PC-3 (cell line): ENCODE measurements at regions not wholly inside any gene's neighbourhood (a gene's known extent, or its start where the extent isn't known, plus 50 kb on each side); places are given as distances from the start of the nearest gene placed in this dataset.

Experiments used
- ATAC-seq: fragments of 200-7000 bp; cut with Tn5 transposase; 2 replicates; pipeline ENCODE4 v1.9.1; 2020; ENCODE audit warnings: mild to moderate bottlenecking, moderate library complexity
- BruUV-seq: library from RNA; stranded (reverse); fragments of 400-500 nt; replicated peaks from 2 replicates; lab custom pipeline; 2021; lab: Mats Ljungman, UMichigan
- CTCF ChIA-PET: fragments of 300-600 bp; sonication (Branson Sonifier 250); formaldehyde crosslinking; loops from one replicate; lab custom pipeline; 2022; ENCODE audit warnings: antibody characterized with exemption; lab: Charles Lee
- POLR2A ChIA-PET: fragments of 300-600 bp; sonication (Branson Sonifier 250); formaldehyde crosslinking; loops from one replicate; lab custom pipeline; 2022; ENCODE audit warnings: antibody characterized with exemption; ENCODE audit not compliant: unreplicated experiment; lab: Charles Lee
- DNase-seq: peaks from one replicate; pipeline ENCODE4 v3.0.0-alpha.2; 2015
- H2AFZ ChIP-seq: fragments of 300-600 bp; sonication (generic); 2 replicates; pipeline ENCODE4 v1.6.0; 2016; ENCODE audit warnings: antibody characterized with exemption, low read length
- H3F3A ChIP-seq: fragments of 300-600 bp; sonication (generic); one replicate; pipeline ENCODE4 v1.6.0; 2017; ENCODE audit warnings: antibody characterized with exemption, low read length, control low read depth, mild to moderate bottlenecking; ENCODE audit not compliant: unreplicated experiment
- H3K27ac ChIP-seq: fragments of 300-600 bp; sonication (generic); 2 replicates; pipeline ENCODE4 v1.5.1; 2016; ENCODE audit warnings: mild to moderate bottlenecking, low read length
- H3K27me3 ChIP-seq: fragments of 300-600 bp; sonication (generic); 2 replicates; pipeline ENCODE4 v1.6.1; 2016; ENCODE audit warnings: low read length, mixed read lengths
- H3K36me3 ChIP-seq: fragments of 300-600 bp; sonication (generic); 2 replicates; pipeline ENCODE4 v1.6.1; 2016; ENCODE audit warnings: low read depth, mixed run types, low read length, mixed read lengths
- H3K4me1 ChIP-seq: fragments of 300-600 bp; sonication (generic); 2 replicates; pipeline ENCODE4 v1.5.1; 2016; ENCODE audit warnings: low read length; ENCODE audit not compliant: insufficient read depth
- H3K4me2 ChIP-seq: fragments of 300-600 bp; sonication (generic); 2 replicates; pipeline ENCODE4 v1.6.0; 2016; ENCODE audit warnings: low read length
- H3K4me3 ChIP-seq: fragments of 300-600 bp; sonication (generic); 2 replicates; pipeline ENCODE4 v1.5.1; 2016; ENCODE audit warnings: mild to moderate bottlenecking, low read length, mixed read lengths
- H3K79me2 ChIP-seq: fragments of 300-600 bp; sonication (generic); 2 replicates; pipeline ENCODE4 v1.6.1; 2017; ENCODE audit warnings: low read length, mixed read lengths
- H3K9ac ChIP-seq: fragments of 300-600 bp; sonication (generic); 2 replicates; pipeline ENCODE4 v1.6.0; 2016; ENCODE audit warnings: mild to moderate bottlenecking, low read length
- H3K9me2 ChIP-seq: fragments of 300-600 bp; sonication (generic); replicated peaks from 2 replicates; pipeline ENCODE4 v1.6.1; 2016; ENCODE audit warnings: mixed run types, low read length, mixed read lengths
- H3K9me3 ChIP-seq: fragments of 300-600 bp; sonication (generic); 2 replicates; pipeline ENCODE4 v1.6.1; 2016; ENCODE audit warnings: low read length, mixed read lengths
- H4K20me1 ChIP-seq: fragments of 300-600 bp; sonication (generic); 2 replicates; pipeline ENCODE4 v1.6.1; 2016; ENCODE audit warnings: low read length, mixed read lengths
- EZH2 ChIP-seq: fragments of 300-600 bp; sonication (generic); IDR thresholded peaks from one replicate; pipeline ENCODE4 v1.6.1; 2017; ENCODE audit warnings: antibody characterized with exemption, mild to moderate bottlenecking, low read length; ENCODE audit not compliant: unreplicated experiment
- EZH2phosphoT487 ChIP-seq: fragments of 300-600 bp; sonication (generic); IDR thresholded peaks from 2 replicates; pipeline ENCODE4 v1.6.1; 2018; ENCODE audit warnings: mild to moderate bottlenecking, antibody characterized with exemption, low read length, borderline replicate concordance
- intact Hi-C: fragments of 100-400 bp; cut with micrococcal nuclease; formaldehyde crosslinking; loops from 2 replicates; pipeline ENCODE4 v1.9.0; 2023
- TF ChIP-seq, protein P1 (sequence below): fragments of 300-600 bp; sonication (generic); conservative IDR thresholded peaks from 2 replicates; pipeline ENCODE4 v1.5.1; 2017; ENCODE audit warnings: antibody characterized with exemption, low read depth, mild to moderate bottlenecking, low read length

DNA sequence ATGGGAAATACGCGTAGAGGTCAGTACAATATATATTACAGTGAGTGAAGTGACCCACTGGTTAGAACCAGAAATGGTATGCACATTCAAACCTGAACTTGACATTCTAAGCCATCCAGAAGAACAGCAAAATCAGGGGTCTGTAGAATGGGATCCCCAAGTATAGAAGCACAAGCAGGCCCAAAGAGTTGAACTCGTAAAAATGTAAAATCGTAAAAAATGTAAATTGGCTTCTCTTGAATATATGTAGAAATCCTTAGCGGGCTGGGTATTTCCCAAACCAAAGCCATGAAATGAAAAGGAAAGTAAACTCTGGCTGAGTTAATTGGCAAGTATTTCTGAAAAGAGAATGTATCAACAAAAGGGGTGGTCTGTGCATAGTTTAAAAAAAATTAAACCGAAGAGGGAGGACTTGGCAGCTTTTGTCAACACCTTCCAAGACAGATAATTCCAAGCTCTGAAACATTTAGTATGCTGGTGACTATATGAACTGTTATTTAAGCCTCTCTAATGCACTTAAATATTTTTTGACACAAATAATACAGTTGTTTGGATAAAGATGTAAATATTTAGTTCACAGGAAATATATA, 1505.6 kb upstream of the FLRT2 start:
- Histone ChIP-seq H3K9me2 (no peaks in the 10 kb centered on the region), H3K4me3 (no peak overlapping the region), H3K36me3 (no peaks in the 10 kb centered on the region), H3K9ac (no peak overlapping the region), H3K27ac (no peak overlapping the region), H3K27me3 (no peaks in the 10 kb centered on the region), H3K79me2 (no peaks in the 10 kb centered on the region), H3K4me1 (no peaks in the 10 kb centered on the region), H3K4me2 (no peak overlapping the region), H3K9me3 (peaks cover 9% of the 10 kb centered on the region; the same call in 1 of the 2 replicates), H3F3A (no peaks in the 10 kb centered on the region), H2AFZ (no peak overlapping the region), H4K20me1 (no peaks in the 10 kb centered on the region)
- BruUV-seq, result no TSS peak
- intact Hi-C loops, result no loop called here
- ATAC-seq, result no peak
- TF ChIP-seq, protein P1, sequence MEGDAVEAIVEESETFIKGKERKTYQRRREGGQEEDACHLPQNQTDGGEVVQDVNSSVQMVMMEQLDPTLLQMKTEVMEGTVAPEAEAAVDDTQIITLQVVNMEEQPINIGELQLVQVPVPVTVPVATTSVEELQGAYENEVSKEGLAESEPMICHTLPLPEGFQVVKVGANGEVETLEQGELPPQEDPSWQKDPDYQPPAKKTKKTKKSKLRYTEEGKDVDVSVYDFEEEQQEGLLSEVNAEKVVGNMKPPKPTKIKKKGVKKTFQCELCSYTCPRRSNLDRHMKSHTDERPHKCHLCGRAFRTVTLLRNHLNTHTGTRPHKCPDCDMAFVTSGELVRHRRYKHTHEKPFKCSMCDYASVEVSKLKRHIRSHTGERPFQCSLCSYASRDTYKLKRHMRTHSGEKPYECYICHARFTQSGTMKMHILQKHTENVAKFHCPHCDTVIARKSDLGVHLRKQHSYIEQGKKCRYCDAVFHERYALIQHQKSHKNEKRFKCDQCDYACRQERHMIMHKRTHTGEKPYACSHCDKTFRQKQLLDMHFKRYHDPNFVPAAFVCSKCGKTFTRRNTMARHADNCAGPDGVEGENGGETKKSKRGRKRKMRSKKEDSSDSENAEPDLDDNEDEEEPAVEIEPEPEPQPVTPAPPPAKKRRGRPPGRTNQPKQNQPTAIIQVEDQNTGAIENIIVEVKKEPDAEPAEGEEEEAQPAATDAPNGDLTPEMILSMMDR, result no peak
- TF ChIP-seq EZH2phosphoT487 (no peak), EZH2 (no peak)
- DNase-seq, result no peak
- POLR2A ChIA-PET, result no interaction called here
- CTCF ChIA-PET, result no interaction called here

DNA sequence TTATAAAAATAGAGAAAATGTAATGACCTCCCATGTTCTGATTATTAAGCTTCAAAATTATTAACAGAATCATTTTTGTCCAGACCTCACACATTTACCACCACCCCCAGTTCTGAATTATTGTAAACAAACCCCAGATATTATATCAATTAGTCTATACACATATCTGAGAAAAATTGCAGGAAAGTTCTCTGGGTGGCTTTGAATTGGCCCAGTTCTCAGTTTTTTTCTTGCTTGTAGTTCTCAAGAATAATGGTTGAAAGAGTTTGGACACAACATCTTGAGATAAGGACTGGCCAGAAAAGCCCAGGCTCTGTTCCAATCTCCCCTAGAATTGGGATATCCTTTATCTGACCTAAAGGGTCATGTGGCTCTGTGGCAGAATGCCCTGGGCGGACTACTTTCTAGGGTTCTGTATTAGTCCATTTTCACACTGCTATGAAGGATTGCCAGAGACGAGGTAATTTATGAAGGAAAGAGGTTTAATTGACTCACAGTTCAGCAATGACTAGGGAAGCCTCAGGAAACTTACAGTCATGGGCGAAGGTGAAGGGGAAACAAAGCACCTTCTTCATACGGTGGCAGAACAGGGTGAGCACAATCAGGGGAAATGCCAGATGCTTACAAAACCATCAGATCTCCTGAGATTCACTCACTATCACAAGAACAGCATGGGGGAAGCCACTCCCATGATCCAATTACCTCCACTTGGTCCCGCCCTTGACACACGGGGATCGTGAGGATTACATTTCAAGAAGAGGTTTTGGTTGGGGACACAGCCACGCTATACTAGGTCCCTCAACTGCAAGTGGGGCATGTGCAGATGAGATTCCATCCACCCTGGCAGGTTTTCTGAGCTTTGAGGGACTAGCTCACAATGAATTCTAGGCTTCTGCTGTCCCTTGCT, 1504.6 kb upstream of the FLRT2 start:
- intact Hi-C loops, result no loop called here

More for the DNA sequence above, 1504.6 kb upstream of the FLRT2 start:
- Histone ChIP-seq H3K9me3 (peaks cover 5% of the 10 kb centered on the region; the same call in 1 of the 2 replicates), H3K36me3 (no peaks in the 10 kb centered on the region), H3K27ac (no peak overlapping the region), H3K27me3 (no peaks in the 10 kb centered on the region), H3K4me3 (no peak overlapping the region), H3K79me2 (no peaks in the 10 kb centered on the region), H3K9me2 (no peaks in the 10 kb centered on the region), H3K4me2 (no peak overlapping the region), H4K20me1 (no peaks in the 10 kb centered on the region), H2AFZ (no peak overlapping the region), H3F3A (no peaks in the 10 kb centered on the region), H3K4me1 (no peaks in the 10 kb centered on the region), H3K9ac (no peak overlapping the region)
- BruUV-seq, result no TSS peak
- DNase-seq (no peak), ATAC-seq (no peak)
- TF ChIP-seq, protein P1, result no peak
- no peak for TF ChIP-seq EZH2phosphoT487
- ChIA-PET POLR2A (no interaction called here), CTCF (no interaction called here)
